CD4-positive, alpha-beta T cell treated with Interleukin-4 for 1 hour (primary cell): ENCODE measurements at regions not wholly inside any gene's neighbourhood (a gene's known extent, or its start where the extent isn't known, plus 50 kb on each side); places are given as distances from the start of the nearest gene placed in this dataset.
"Not testable (repeated sequence)": the region's sequence is repeated elsewhere in the genome, so short reads cannot be mapped to it uniquely, and the experiment has no call there.

Experiments
- DNase-seq, 2 donors: peaks; one replicate each; pipeline ENCODE4 v3.0.0-alpha.2; 2020 to 2022

DNA sequence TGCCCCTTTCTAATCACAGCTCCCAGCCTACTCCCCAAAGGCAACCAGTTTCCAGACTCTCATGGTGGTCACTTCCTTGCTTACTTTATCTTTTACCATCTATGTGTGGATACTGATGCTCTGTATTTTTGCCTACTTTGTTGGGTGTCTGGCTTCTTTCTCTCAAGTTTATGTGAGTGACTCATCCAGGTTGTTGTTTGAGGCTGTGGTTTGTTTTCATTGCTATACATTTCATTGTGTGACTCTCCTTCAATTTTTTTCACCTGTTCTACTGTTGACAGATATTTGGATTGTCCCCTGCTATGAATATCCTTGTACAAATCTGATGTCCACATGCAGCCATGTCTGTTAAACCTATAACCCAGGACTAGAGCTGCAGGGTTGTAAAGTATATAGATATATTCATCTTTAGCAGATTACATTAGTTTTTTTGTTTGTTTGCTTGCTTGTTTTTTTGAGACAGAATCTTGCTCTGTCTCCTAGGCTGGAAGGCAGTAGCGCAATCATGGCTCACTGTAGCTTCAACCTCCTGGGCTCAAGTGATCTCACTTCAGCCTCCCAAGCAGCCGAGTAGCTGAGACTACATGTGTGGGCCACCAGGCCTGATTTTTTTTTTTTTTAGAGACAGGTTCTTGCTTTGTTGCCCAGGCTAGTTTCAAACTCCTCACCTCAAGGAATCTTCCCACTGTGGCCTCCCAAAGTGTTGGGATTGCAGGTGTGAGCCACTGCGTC, 72.9 kb upstream of the EEF1E1 start:
- no peak for DNase-seq

DNA sequence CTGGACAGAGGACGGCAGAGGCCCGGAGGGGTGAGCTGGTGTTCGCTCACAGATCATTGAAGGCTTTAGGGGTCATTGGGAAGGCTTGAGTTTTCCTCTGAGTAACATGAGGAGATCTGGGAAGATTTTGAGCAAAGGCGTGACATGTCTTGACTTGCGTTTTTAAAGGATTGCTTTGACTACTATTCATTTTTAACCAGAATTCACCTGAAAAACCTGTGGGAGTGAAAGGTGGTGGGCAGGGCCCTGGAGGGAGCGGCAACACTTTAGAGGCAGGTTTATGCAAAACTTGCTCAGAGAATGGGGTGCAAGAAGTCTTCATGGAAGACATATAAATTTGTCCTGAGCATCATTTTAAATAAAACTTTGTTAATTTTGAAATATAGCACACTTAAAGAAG, 72.2 kb upstream of the EEF1E1 start:
- DNase-seq: no peak

DNA sequence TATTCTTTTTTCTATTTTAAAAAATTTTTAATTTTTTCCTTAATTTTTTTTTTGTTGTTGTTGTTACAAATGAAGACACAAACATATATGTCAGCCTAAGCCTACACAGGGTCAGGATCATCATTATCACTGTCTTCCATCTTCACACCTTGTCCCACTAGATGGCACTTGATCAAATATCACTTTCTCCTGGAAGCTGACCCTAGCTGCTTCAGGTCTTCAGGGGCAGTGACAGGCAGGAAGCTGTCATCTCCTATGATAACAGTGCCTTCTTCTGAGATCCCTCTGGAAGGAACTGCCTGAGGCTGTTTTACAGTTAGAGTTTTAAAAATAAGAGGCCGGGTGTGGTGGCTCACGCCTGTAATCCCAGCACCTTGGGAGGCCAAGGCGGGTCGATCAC, 70.2 kb upstream of the EEF1E1 start:
- DNase-seq: no peak

DNA sequence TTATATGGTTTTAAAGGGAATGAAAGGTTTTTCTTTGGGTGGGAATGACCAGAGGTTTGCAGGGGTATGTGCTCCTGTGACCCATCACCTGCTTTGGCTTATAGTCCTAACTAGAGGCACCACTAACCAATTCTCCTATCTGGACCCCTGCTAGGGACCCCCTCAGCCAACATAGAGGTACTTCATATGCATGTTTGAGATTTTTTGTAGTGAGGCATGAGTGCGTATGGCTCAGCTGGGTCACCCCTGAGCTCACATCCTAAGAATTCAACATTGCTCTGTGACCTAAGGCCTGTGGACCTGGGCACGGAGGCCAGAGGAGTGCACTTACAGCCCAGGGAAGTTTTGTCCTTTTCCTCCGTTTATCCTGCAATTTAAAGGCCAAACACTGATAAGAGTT, 68.4 kb upstream of the EEF1E1 start:
- no peak for DNase-seq

DNA sequence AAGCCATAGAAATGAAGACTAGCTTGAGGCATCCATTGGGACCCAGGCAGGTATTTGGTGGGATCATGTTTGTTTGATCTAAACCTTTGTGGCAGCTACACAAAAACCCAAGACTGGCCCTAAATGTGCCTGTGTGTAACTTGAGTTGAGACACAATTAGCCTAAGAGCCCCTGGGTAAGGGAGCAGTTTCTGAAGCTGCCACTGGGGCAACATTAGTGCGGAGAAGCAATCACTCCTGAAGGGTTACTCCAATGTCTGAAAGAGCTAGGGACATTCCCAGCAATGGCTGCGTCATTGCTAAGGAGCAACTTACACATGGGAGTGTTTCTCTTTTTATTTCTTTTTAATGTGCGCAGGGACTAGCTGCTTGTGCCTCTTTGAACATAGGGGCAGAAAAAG, 67.9 kb upstream of the EEF1E1 start:
- no peak for DNase-seq

DNA sequence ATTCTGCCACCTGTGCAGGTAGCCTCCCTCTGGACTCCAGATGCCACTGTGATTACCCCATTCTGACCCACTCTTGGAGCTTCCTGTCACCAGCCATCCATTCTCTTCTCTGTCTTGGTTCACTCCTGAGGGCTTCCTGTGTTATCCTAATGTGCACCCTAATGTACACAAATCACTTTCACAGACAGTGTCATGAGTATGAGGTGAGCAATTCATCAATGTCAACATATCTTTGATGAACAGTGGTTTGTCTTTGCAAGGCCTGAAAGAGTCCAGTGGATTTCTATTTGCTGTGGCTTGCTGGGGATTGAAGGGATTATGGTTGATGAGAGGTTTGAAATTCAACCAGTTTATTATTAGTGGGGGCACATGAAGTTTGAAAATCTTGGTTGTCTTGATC, 63.8 kb upstream of the EEF1E1 start:
- DNase-seq: no peak

DNA sequence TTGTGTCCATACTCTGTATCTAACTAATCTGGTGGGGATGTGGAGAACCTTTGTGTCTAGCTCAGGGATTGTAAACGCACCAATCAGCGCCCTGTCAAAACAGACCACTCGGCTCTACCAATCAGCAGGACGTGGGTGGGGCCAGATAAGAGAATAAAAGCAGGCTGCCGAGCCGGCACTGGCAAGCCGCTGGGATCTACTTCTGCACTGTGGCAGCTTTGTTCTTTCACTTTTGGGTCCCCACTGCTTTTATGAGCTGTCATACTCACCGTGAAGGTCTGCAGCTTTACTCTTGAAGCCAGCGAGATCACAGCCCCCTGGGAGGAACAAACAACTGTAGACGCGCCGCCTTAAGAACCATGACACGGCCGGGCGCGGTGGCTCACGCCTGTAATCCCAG, 62.7 kb upstream of the EEF1E1 start:
- not testable (repeated sequence) for DNase-seq

DNA sequence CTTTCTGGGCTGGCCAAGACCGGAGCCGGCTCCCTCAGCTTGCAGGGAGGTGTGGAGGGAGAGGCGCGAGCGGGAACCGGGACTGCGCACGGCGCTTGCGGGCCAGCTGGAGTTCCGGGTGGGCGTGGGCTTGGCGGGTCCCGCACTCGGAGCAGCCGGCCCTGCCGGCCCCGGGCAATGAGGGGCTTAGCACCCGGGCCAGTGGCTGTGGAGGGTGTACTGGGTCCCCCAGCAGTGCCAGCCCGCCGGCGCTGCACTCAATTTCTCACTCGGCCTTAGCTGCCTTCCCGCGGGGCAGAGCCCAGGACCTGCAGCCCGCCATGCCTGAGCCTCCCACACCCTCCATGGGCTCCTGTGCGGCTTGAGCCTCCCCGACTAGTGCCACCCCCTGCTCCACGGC, 61.9 kb upstream of the EEF1E1 start:
- DNase-seq: not testable (repeated sequence)

DNA sequence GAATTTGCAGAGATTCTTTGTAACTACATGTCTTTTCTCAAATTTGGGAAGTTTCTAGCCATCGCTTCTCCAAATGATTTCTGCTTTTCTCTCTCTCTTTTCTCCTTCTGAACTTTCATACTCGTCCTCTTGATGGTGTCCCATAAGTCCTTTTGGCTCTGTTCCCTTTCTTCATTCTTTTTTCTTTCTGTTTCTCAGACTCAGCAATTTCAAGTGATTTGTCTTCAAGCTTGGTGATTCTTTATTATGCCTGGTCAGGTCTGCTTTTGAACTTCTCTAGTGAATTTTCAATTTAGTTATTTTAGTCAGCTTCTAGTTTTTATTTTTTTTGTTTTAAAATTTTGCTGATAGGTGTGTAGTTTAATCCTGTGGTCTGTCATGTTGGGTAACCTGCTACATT, 57.6 kb upstream of the EEF1E1 start:
- DNase-seq: no peak

DNA sequence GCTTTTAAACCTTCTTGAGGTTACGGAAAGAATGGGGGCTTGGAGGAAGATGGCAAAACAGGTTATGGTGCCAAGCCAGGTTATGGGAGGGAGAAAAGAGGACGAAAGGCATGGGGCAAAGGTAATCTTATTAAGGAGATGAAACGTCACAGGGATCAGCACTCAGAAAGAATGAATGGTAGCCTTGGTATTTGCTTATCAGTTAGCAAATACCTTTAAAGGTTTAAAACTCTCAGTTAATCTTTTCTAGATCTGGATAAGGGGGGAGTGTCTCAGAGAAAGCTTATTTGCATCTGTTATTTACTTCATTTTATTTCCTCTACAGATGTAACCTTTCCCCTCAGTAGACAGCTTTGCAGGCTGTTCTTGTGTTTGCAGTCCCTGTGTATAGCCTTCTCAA, 55.5 kb upstream of the EEF1E1 start:
- DNase-seq: no peak

DNA sequence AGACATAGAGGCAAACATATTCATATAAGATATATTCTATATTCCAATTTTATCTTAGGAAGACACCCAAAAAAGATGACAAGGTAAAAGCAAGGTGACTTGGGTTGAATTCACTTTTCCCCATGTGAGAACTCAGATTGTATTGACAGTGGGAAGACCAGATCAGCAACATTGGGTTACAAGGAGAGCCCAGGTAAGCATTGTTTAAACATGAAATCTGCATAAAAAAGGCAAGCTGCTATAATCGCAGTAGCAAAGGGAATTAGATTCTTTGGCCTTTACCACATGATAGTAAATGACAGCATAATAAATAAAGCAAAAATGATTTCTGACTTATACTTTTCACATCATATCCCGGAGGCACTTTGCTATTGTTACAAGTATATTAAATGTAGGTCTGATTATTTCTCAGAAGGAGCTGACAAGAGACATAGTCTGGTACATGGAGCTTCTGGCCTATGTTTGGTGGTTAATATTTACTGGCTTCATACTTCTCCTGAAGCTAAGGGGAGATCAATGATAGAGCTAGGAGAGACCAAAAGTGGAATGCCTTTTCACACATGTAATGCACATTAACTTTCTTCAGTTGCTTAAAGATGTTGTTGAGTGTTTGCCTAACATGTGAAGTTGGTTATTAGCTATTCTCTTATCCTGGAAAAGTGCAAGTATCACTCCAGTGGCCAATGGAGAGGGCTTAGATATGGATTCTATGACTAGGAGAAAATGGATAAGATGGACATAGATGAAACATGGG, 53.1 kb upstream of the EEF1E1 start:
- DNase-seq: no peak
